Peyer's patch (tissue), 4 donors: ENCODE measurements at regions not wholly inside any gene's neighbourhood (a gene's known extent, or its start where the extent isn't known, plus 50 kb on each side); places are given as distances from the start of the nearest gene placed in this dataset.

Experiments used
- CTCF ChIP-seq, 6 experiments: fragments of 450-650 bp in 4 of 6; fragments of 200-600 bp in 2 of 6; sonication (generic) in 1 of 6; IDR thresholded peaks; one replicate each; pipeline ENCODE4 v1.5.1; 2017 to 2019; ENCODE audit warnings: antibody characterized with exemption in 6 of 6, mild to moderate bottlenecking in 3 of 6, moderate library complexity in 1 of 6
- POLR2A ChIP-seq, 2 donors: fragments of 450-650 bp; IDR thresholded peaks; one replicate each; pipeline ENCODE4 v1.5.1; 2017; ENCODE audit warnings: antibody characterized with exemption in 2 of 2, mild to moderate bottlenecking in 2 of 2, moderate library complexity in 2 of 2

DNA sequence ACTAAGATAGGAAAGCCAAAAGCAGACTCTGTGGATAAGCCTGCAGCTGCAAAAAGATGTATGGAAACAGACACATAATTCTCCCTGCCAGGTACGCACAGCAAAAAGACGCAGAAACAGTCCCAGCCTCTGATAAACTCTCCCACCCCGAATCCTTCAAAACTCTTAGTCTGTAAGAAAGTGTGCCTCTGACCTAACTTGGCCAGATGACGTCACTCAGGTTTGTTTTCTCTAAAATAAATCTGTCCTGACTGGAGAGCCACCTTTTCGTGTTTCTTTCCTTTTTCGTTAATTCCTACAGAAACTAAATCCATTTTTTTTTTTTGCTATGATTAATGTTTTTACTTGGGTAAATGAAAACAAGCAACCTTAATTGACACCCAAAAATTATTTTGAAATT, 793.8 kb downstream of the SORCS1 start:
- TF ChIP-seq POLR2A (IDR thresholded peaks at IDR 0.05): no peak
- TF ChIP-seq CTCF (IDR thresholded peaks at IDR 0.05): no peak
